ENCODE measurements at regions not wholly inside any gene's neighbourhood (a gene's known extent, or its start where the extent isn't known, plus 50 kb on each side); places are given as distances from the start of the nearest gene placed in this dataset.

DNA sequence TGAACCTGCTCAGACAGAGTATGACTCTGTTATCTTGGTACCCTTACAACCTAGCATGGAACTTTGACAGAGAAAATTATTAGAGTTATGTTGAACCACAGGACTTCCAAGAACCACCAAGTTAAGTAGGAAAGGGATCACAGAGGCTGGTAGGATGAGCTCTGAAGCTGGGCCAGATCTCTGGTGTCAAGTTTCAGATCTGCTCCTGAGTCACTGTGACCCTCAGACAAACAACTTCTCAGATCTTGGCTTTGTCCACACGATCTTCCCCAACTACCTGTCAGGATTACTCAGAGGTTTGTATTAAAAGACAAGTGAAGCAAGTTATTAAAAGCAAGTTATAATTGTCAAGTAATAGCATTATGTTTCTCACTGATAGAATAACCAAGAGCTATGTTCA, 189.0 kb downstream of the SEC61B start:
- TF ChIP-seq GTF2F1 (IDR thresholded peaks at IDR 0.05; ENCODE audit: borderline replicate concordance, low read depth, low read length) (no peak), USF2 (IDR thresholded peaks at IDR 0.05; ENCODE audit: low read length) (no peak), JUND (IDR thresholded peaks at IDR 0.05; ENCODE audit: low read length) (no peak), CTCF (IDR thresholded peaks at IDR 0.05; ENCODE audit: control extremely low read depth in 1 of 3, insufficient read depth in 1 of 3, low read depth in 1 of 3, low read length in 3 of 3) (no peak), POLR2A (IDR thresholded peaks at IDR 0.05; ENCODE audit: control extremely low read depth in 1 of 2, low read depth in 2 of 2, low read length in 2 of 2) (no peak), RBBP5 (IDR thresholded peaks at IDR 0.05; ENCODE audit: borderline replicate concordance, low read depth, low read length) (no peak), SRF (IDR thresholded peaks at IDR 0.05; ENCODE audit: low read depth, low read length) (no peak)
- TF ChIP-seq, protein P1, sequence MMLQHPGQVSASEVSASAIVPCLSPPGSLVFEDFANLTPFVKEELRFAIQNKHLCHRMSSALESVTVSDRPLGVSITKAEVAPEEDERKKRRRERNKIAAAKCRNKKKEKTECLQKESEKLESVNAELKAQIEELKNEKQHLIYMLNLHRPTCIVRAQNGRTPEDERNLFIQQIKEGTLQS (IDR thresholded peaks at IDR 0.05; ENCODE audit: insufficient read depth, low read depth, low read length): no peak
- TF ChIP-seq, protein P2, sequence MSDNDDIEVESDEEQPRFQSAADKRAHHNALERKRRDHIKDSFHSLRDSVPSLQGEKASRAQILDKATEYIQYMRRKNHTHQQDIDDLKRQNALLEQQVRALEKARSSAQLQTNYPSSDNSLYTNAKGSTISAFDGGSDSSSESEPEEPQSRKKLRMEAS (IDR thresholded peaks at IDR 0.05): no peak
